ENCODE measurements at regions not wholly inside any gene's neighbourhood (a gene's known extent, or its start where the extent isn't known, plus 50 kb on each side); places are given as distances from the start of the nearest gene placed in this dataset.

DNA sequence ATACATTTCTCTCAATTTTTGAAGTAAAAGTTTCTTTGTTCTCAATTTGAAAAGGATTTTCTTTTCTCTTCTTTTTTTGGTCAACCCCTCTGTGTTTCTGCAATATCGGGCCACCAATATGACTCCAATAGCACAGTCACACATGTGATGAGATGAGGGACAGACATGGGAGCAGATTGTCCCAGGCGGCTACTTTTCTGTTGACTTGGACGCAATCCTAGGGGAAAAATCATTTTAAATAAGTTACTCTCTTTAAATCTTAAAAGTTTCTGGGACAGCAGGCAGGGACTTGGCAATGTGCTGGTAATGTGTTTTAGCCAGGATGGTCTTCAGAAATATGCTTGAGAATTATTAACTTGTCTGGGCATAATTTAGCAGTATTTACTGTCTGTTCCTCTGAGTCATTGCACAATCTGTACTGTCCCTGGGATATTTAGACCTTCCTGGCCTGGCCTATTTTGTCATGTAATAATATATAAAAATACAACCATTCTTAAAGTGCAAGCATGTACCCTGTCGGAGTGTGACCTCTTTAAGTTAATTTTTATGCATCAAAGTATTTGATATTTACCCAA lies 388.5 kb upstream of the FANCL start:
- Histone ChIP-seq H3K27ac (no peak overlapping the region), H3K4me3 (no peak overlapping the region), H4K20me1 (no peaks in the 10 kb centered on the region), H3K9me3 (no peaks in the 10 kb centered on the region), H3K4me1 (no peaks in the 10 kb centered on the region), H3K27me3 (no peaks in the 10 kb centered on the region), H3K4me2 (no peak overlapping the region), H3K9ac (no peak overlapping the region), H3K36me3 (no peaks in the 10 kb centered on the region)
- TF ChIP-seq Cebpa-rat (IDR thresholded peaks at IDR 0.05), result no peak

DNA sequence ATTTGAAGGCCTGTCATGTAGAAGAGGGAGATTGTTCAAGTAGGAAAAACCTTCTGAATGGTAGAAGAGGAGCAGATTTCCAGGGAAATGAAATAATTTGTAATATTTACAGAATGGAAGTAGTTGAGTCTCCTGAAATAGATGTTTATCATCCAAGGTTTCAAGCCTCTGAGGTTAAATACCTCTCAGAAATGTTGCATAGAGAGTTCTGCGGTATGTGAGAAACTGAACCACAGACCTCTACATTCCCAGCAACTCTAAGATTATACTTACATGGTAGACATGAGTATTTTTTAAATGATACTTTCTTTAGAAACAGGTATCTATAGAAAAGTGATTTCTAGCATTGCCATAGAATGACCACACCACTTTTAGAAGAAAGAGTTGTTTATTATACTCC lies 379.8 kb upstream of the FANCL start:
- TF ChIP-seq Cebpa-rat (IDR thresholded peaks at IDR 0.05), result no peak
- no peaks in the 10 kb centered on the region for H3K36me3 ChIP-seq
- H3K4me1 ChIP-seq, result no peaks in the 10 kb centered on the region
- no peak overlapping the region for H3K9ac ChIP-seq
- H3K27ac ChIP-seq, result no peak overlapping the region
- H3K9me3 ChIP-seq, result no peaks in the 10 kb centered on the region
- H4K20me1 ChIP-seq, result no peaks in the 10 kb centered on the region
- H3K4me3 ChIP-seq, result no peak overlapping the region
- H3K4me2 ChIP-seq, result no peak overlapping the region
- H3K27me3 ChIP-seq, result no peaks in the 10 kb centered on the region

DNA sequence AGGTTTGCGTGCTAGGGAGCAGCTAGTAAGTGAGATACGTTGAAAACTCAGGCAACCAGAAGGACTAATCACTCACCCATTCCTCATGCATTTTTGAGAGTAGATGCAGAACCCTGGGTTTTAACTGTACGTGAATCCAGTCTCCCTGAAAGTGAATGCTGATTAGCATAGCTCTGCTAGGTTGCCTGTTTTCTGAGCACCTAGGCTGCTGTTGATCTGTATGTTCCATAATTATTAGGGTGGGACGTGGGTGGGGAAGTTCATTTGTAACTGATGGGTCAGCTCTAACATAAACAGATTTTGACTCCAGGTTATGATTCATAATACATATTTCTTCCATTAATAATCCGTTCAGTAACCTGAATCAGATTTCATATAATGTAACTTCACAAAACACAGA lies 379.0 kb upstream of the FANCL start:
- no peaks in the 10 kb centered on the region for H3K27me3 ChIP-seq
- H3K4me1 ChIP-seq, result no peaks in the 10 kb centered on the region
- H3K4me2 ChIP-seq, result no peak overlapping the region
- no peak overlapping the region for H3K4me3 ChIP-seq
- no peak overlapping the region for H3K9ac ChIP-seq
- no peak overlapping the region for H3K27ac ChIP-seq
- TF ChIP-seq Cebpa-rat (IDR thresholded peaks at IDR 0.05), result no peak
- H4K20me1 ChIP-seq, result no peaks in the 10 kb centered on the region
- no peaks in the 10 kb centered on the region for H3K36me3 ChIP-seq
- no peaks in the 10 kb centered on the region for H3K9me3 ChIP-seq

DNA sequence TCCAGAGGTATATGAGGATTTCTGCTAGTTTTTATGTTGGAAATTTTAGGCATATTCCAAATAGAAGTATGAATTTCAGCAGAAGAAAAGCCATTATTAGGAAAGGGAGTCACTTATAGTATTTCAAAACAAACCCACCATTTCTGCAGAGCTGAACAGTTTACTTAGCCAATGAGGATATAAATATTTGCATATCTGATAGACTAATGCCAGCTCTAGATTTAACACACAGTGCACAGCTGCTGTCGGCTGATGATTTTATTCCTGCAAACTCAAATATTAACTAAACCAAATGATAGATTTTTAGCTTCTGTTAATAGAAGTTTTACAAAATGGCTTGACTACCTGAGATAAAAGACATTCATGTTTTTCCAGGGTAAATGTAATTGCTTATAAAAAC lies 375.8 kb upstream of the FANCL start:
- Histone ChIP-seq H4K20me1 (no peaks in the 10 kb centered on the region), H3K4me2 (no peak overlapping the region), H3K4me3 (no peak overlapping the region), H3K27me3 (no peaks in the 10 kb centered on the region), H3K27ac (no peak overlapping the region), H3K9ac (no peak overlapping the region), H3K36me3 (no peaks in the 10 kb centered on the region), H3K9me3 (no peaks in the 10 kb centered on the region), H3K4me1 (no peaks in the 10 kb centered on the region)
- TF ChIP-seq Cebpa-rat (IDR thresholded peaks at IDR 0.05), result no peak

DNA sequence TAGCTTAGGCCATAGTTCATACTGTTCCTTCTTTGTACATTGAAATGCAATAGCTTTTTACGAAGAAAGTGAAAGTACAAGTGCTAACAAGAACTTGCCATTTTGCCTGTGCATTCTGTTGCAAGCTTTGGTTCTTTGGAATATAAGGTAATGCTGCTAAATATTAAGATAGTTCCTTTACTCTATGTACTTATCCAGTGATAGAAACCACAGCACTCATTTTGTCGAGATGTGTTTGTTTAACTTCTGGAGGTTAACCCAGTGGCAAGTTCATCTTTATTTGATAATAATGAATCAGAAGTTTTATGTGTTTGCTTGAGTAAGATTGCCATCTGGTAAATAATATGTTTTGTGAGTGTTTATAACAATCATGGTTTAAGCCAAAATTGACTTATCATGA lies 373.1 kb upstream of the FANCL start:
- H3K4me3 ChIP-seq, result no peak overlapping the region
- H3K36me3 ChIP-seq, result no peaks in the 10 kb centered on the region
- no peak overlapping the region for H3K27ac ChIP-seq
- no peaks in the 10 kb centered on the region for H3K27me3 ChIP-seq
- H3K4me1 ChIP-seq, result no peaks in the 10 kb centered on the region
- H4K20me1 ChIP-seq, result no peaks in the 10 kb centered on the region
- H3K9ac ChIP-seq, result no peak overlapping the region
- TF ChIP-seq Cebpa-rat (IDR thresholded peaks at IDR 0.05), result no peak
- no peaks in the 10 kb centered on the region for H3K9me3 ChIP-seq
- no peak overlapping the region for H3K4me2 ChIP-seq

DNA sequence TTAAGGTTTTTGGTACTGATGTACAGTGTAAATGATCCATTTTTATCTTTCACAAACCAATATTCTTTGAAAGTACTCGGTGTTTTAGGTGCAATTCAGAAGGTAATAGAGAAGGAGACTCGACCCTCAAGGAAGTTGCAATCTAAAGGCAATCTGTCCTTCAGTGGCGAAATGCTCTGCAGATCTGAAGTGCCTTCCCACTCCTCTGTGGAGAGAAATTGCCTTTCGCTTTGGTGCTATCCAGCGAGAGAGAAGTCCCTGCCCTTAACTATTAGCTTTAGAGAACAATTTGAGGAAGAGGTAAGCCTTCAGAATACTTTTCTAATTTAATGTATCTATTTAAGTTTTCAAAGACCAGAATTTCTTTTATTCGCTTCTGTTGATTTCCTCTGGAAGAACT lies 371.8 kb upstream of the FANCL start:
- Histone ChIP-seq H3K9ac (no peak overlapping the region), H3K4me2 (no peak overlapping the region), H3K4me3 (no peak overlapping the region), H3K27me3 (no peaks in the 10 kb centered on the region), H3K4me1 (no peaks in the 10 kb centered on the region), H3K36me3 (no peaks in the 10 kb centered on the region), H3K27ac (no peak overlapping the region), H4K20me1 (no peaks in the 10 kb centered on the region), H3K9me3 (no peaks in the 10 kb centered on the region)
- no peak for TF ChIP-seq Cebpa-rat (IDR thresholded peaks at IDR 0.05)

DNA sequence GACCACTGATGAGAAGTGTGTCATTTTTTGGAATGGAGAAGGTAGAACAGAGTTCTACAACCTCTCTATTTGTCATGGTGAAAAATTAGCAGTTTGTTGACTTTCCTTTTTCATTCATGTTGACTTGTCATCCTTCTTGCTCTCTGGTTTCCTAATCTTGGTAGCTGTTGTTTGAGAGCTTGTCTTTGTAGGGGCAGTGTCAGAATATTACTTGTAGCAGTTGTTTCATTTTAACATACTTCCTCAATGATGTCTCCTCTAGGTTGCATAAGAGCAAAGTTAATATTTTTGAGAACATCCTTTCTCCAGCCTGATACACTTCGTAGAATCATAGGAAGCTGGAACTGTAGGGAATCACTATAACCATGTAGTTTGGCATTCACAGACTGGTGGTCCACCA lies 368.2 kb upstream of the FANCL start:
- H3K36me3 ChIP-seq, result no peaks in the 10 kb centered on the region
- H3K27me3 ChIP-seq, result no peaks in the 10 kb centered on the region
- no peak overlapping the region for H3K9ac ChIP-seq
- no peak for TF ChIP-seq Cebpa-rat (IDR thresholded peaks at IDR 0.05)
- H3K4me3 ChIP-seq, result no peak overlapping the region
- H3K4me2 ChIP-seq, result no peak overlapping the region
- no peaks in the 10 kb centered on the region for H4K20me1 ChIP-seq
- no peaks in the 10 kb centered on the region for H3K9me3 ChIP-seq
- no peaks in the 10 kb centered on the region for H3K4me1 ChIP-seq
- H3K27ac ChIP-seq, result no peak overlapping the region

DNA sequence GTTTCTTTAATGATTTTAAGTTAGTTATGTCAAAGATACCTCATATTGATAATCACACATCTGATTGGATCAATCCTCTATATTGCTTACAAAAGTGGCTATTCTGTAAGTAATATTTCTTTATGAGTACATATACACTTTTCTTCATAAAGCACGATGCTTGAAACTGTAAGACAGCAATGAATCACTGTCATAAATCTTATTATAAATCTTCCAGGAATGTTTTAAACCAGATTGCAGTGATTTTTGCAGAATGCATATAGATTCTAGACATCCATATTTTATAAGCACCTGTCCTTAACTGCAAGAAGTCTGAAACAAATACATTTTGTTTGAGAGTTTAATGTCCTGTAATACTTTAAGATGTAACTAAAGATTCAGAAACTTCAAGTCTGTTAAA lies 367.0 kb upstream of the FANCL start:
- TF ChIP-seq Cebpa-rat (IDR thresholded peaks at IDR 0.05), result no peak
- H3K4me3 ChIP-seq, result no peak overlapping the region
- no peaks in the 10 kb centered on the region for H4K20me1 ChIP-seq
- no peak overlapping the region for H3K27ac ChIP-seq
- H3K27me3 ChIP-seq, result no peaks in the 10 kb centered on the region
- no peak overlapping the region for H3K4me2 ChIP-seq
- no peaks in the 10 kb centered on the region for H3K9me3 ChIP-seq
- H3K9ac ChIP-seq, result no peak overlapping the region
- H3K36me3 ChIP-seq, result no peaks in the 10 kb centered on the region
- no peaks in the 10 kb centered on the region for H3K4me1 ChIP-seq

DNA sequence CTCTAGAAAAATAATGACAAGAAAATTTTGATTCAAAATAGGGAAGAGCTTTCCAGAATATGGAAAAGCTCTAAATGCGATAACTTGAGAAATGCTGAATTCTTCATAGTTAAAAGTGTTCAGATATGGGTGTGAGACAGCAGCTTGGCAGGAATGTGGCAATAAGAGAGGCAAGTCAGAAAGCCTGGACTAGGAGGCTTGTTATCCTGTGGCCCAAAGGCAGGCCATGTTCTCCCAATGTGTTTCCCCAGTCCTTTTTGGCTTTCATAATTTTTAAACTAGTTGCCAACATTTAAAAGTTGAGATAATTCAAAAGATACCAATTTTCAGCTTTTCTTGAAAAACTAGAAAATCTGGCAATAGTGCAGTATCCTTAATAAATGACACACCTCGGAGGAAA lies 366.3 kb upstream of the FANCL start:
- TF ChIP-seq Cebpa-rat (IDR thresholded peaks at IDR 0.05), result no peak
- H3K9ac ChIP-seq, result no peak overlapping the region
- no peaks in the 10 kb centered on the region for H3K36me3 ChIP-seq
- H3K4me1 ChIP-seq, result no peaks in the 10 kb centered on the region
- H3K27me3 ChIP-seq, result no peaks in the 10 kb centered on the region
- no peak overlapping the region for H3K4me2 ChIP-seq
- no peaks in the 10 kb centered on the region for H4K20me1 ChIP-seq
- no peak overlapping the region for H3K27ac ChIP-seq
- H3K4me3 ChIP-seq, result no peak overlapping the region
- H3K9me3 ChIP-seq, result no peaks in the 10 kb centered on the region

DNA sequence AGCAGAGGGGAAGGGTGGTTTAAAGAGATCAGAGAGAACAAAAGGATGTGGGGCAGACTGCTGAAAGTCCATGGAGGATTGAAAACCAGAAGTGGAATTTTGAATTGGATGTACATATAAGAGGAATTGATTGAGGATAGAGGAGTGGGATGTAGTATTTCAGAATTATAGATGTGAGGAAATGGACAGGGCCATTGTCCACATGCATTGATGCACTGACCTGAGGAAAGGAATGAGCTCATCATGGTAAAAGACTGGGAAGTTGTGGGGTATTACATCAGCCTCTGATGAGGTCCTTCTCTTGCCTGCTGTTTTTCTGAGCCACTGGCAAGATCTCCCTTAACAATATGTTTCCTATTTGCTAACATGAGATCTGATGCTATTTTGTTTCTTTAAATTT lies 365.7 kb upstream of the FANCL start:
- TF ChIP-seq Cebpa-rat (IDR thresholded peaks at IDR 0.05), result no peak
- no peak overlapping the region for H3K4me3 ChIP-seq
- H4K20me1 ChIP-seq, result no peaks in the 10 kb centered on the region
- no peaks in the 10 kb centered on the region for H3K9me3 ChIP-seq
- no peak overlapping the region for H3K4me2 ChIP-seq
- H3K27ac ChIP-seq, result no peak overlapping the region
- H3K36me3 ChIP-seq, result no peaks in the 10 kb centered on the region
- H3K9ac ChIP-seq, result no peak overlapping the region
- no peaks in the 10 kb centered on the region for H3K4me1 ChIP-seq
- H3K27me3 ChIP-seq, result no peaks in the 10 kb centered on the region

DNA sequence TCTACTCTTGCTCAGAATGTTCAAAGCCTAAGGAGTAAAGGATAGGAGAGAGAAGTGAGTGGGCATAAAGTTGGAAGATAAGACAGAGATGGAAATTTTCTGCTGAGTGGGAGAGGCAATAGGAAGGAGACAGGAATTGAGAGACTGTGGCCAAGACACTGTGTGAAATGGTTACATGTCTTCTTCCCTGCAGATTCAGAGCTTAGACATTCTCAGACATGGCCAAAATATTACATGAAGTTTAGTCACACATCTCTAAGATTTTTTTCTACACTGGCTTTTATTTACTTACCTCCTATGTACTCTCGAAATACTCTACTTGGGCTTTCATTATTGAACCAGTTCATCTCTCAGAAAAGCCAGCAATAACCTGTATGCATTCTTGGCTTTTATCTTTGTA lies 363.0 kb upstream of the FANCL start:
- no peaks in the 10 kb centered on the region for H3K9me3 ChIP-seq
- no peak overlapping the region for H3K9ac ChIP-seq
- no peaks in the 10 kb centered on the region for H3K27me3 ChIP-seq
- H3K4me1 ChIP-seq, result no peaks in the 10 kb centered on the region
- H3K4me2 ChIP-seq, result no peak overlapping the region
- H3K36me3 ChIP-seq, result no peaks in the 10 kb centered on the region
- H3K27ac ChIP-seq, result no peak overlapping the region
- H4K20me1 ChIP-seq, result no peaks in the 10 kb centered on the region
- no peak overlapping the region for H3K4me3 ChIP-seq
- no peak for TF ChIP-seq Cebpa-rat (IDR thresholded peaks at IDR 0.05)
